CD8-positive, alpha-beta memory T cell (primary cell): ENCODE measurements at regions not wholly inside any gene's neighbourhood (a gene's known extent, or its start where the extent isn't known, plus 50 kb on each side); places are given as distances from the start of the nearest gene placed in this dataset.

ENCODE experiments used
- CTCF ChIA-PET: fragments of 350-600 bp; sonication (Branson Sonifier 250); formaldehyde crosslinking; loops from one replicate; lab custom pipeline; 2021; ENCODE audit warnings: antibody characterized with exemption; lab: Charles Lee
- POLR2A ChIA-PET: fragments of 350-600 bp; sonication (Branson Sonifier 250); formaldehyde crosslinking; loops from one replicate; lab custom pipeline; 2021; ENCODE audit warnings: antibody characterized with exemption; lab: Charles Lee
- DNase-seq, 5 donors: peaks; one replicate each; pipeline versions ENCODE4 v3.0.0 to v3.0.0-alpha.2; 2020 to 2022; ENCODE audit warnings: mixed read lengths in 1 of 5
- H3K27ac ChIP-seq: one replicate; pipeline ENCODE4 v1.7.0; 2013; ENCODE audit warnings: low read depth, mild to moderate bottlenecking, low read length, moderate library complexity
- H3K27me3 ChIP-seq: 2 replicates; pipeline ENCODE4 v1.7.0; 2013; ENCODE audit warnings: low read length, mild to moderate bottlenecking; ENCODE audit not compliant: insufficient read depth, poor library complexity, severe bottlenecking
- H3K36me3 ChIP-seq: 2 replicates; pipeline ENCODE4 v1.7.0; 2013; ENCODE audit warnings: mild to moderate bottlenecking, low read length, moderate library complexity; ENCODE audit not compliant: insufficient read depth
- H3K4me1 ChIP-seq: 2 replicates; pipeline ENCODE4 v1.7.0; 2013; ENCODE audit warnings: mild to moderate bottlenecking, low read length, moderate library complexity; ENCODE audit not compliant: insufficient read depth
- H3K4me3 ChIP-seq: 2 replicates; pipeline ENCODE4 v1.7.0; 2013; ENCODE audit warnings: mild to moderate bottlenecking, low read length
- H3K9me3 ChIP-seq: 2 replicates; pipeline ENCODE4 v1.7.0; 2013; ENCODE audit warnings: mild to moderate bottlenecking, low read length
- H3K27ac Mint-ChIP-seq, 8 donors: one replicate each; pipeline ENCODE4 v1.8.0; 2020 to 2021; ENCODE audit warnings: mixed read lengths in 8 of 8, mild to moderate bottlenecking in 6 of 8, inconsistent platforms in 3 of 8, moderate library complexity in 3 of 8
- H3K27me3 Mint-ChIP-seq, 2 donors: one replicate each; pipeline ENCODE4 v1.8.0; 2020 to 2021; ENCODE audit warnings: mixed read lengths in 2 of 2, mild to moderate bottlenecking in 1 of 2, moderate library complexity in 1 of 2
- H3K36me3 Mint-ChIP-seq, 3 donors: one replicate each; pipeline ENCODE4 v1.8.0; 2020 to 2021; ENCODE audit warnings: mixed read lengths in 3 of 3, inconsistent platforms in 1 of 3, mild to moderate bottlenecking in 1 of 3
- H3K4me1 Mint-ChIP-seq, 3 donors: one replicate each; pipeline ENCODE4 v1.8.0; 2020 to 2021; ENCODE audit warnings: mixed read lengths in 3 of 3, inconsistent platforms in 1 of 3, mild to moderate bottlenecking in 1 of 3
- H3K4me3 Mint-ChIP-seq, 7 donors: one replicate each; pipeline ENCODE4 v1.8.0; 2020 to 2021; ENCODE audit warnings: mixed read lengths in 7 of 7, mild to moderate bottlenecking in 6 of 7, moderate library complexity in 4 of 7, inconsistent platforms in 2 of 7
- H3K9me3 Mint-ChIP-seq, 5 donors: one replicate each; pipeline ENCODE4 v1.8.0; 2020 to 2022; ENCODE audit warnings: mixed read lengths in 5 of 5, mild to moderate bottlenecking in 3 of 5, moderate library complexity in 2 of 5, inconsistent platforms in 1 of 5

DNA sequence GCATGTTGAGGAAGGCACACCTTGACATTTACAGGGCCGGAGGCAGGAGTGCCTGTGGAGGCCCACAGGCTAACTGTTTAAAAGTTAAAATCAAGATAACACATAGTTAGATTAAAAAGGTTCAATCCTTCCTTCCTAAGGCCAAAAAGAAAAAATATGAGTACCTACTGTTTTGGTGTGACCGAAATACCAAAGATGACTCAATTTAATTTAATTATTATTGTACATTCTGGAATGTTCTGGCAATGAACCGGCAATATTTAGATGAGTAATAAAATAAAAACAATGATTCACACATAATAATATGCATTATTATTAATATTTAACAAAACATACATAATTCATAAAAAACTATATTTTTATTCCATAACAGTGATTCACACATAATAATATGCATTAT lies 136.8 kb upstream of the NTF3 start:
- Mint-ChIP-seq H3K27me3 (peaks cover 0 to 3% of the 10 kb centered on the region in 2 donors), H3K4me3 (no peak overlapping the region), H3K27ac (no peak overlapping the region), H3K9me3 (peaks cover 0 to 3% (median 0%) of the 10 kb centered on the region in 5 donors), H3K36me3 (no peaks in the 10 kb centered on the region), H3K4me1 (no peaks in the 10 kb centered on the region)
- no peak for DNase-seq
- H3K36me3 ChIP-seq = no peaks in the 10 kb centered on the region
- ChIA-PET CTCF (no interaction called here), POLR2A (no interaction called here)
- no peaks in the 10 kb centered on the region for H3K9me3 ChIP-seq
- H3K27ac ChIP-seq = no peak overlapping the region
- H3K4me1 ChIP-seq = no peaks in the 10 kb centered on the region
- H3K4me3 ChIP-seq = no peak overlapping the region
- no peaks in the 10 kb centered on the region for H3K27me3 ChIP-seq

DNA sequence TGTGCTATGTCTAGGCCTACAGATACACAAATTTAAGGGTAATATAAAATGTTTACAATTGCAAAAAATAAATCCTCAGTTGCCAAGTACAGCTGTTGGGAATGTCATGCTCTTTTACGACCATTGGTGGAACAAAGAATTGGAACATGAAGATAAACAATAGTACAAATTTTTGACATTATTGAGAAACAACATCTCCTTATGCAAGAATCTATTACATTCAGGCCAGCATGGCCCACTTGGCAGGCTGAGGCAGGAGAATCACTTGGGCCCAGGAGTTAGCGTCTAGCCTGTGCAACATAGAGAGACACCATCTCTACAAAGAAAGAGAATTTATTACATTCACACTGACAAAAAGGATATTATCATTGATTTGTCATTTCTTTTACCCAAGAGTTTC lies 135.9 kb upstream of the NTF3 start:
- H3K4me1 ChIP-seq = no peaks in the 10 kb centered on the region
- CTCF ChIA-PET = no interaction called here
- POLR2A ChIA-PET = no interaction called here
- H3K27me3 ChIP-seq = no peaks in the 10 kb centered on the region
- no peaks in the 10 kb centered on the region for H3K4me1 Mint-ChIP-seq
- H3K4me3 Mint-ChIP-seq = no peak overlapping the region
- H3K27me3 Mint-ChIP-seq = peaks cover 0 to 3% of the 10 kb centered on the region in 2 donors
- H3K36me3 Mint-ChIP-seq = no peaks in the 10 kb centered on the region
- H3K27ac Mint-ChIP-seq = no peak overlapping the region
- no peak overlapping the region for H3K4me3 ChIP-seq
- H3K9me3 Mint-ChIP-seq = peaks cover 0 to 3% (median 0%) of the 10 kb centered on the region in 5 donors
- no peaks in the 10 kb centered on the region for H3K36me3 ChIP-seq
- H3K9me3 ChIP-seq = no peaks in the 10 kb centered on the region
- DNase-seq = no peak
- no peak overlapping the region for H3K27ac ChIP-seq

DNA sequence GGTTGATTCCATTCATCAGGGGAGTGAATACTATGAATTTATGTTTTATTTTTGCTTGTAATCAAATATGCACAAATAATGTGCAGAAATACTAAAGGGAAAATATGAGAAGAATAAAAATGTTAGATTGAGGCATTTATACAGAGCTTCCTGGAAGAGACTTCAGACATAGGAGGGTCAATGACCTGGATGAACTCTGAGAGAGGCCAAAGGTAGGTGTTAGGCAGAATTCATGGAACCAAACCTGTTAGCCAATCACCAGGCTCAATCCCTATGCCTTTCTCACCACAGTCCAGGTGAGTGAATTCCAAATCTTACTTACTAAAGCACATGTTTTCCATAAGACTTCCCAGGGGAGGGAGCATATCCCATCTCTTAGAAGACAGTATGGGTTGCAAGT lies 130.4 kb upstream of the NTF3 start:
- Mint-ChIP-seq H3K27me3 (peaks cover 5 to 7% of the 10 kb centered on the region in 2 donors), H3K4me3 (no peak overlapping the region), H3K4me1 (no peaks in the 10 kb centered on the region), H3K27ac (no peak overlapping the region), H3K9me3 (peaks cover 0 to 2% (median 0%) of the 10 kb centered on the region in 5 donors), H3K36me3 (no peaks in the 10 kb centered on the region)
- H3K27ac ChIP-seq = no peak overlapping the region
- CTCF ChIA-PET = no interaction called here
- POLR2A ChIA-PET = no interaction called here
- H3K36me3 ChIP-seq = no peaks in the 10 kb centered on the region
- DNase-seq = no peak
- H3K4me3 ChIP-seq = no peak overlapping the region
- no peaks in the 10 kb centered on the region for H3K27me3 ChIP-seq
- H3K9me3 ChIP-seq = no peaks in the 10 kb centered on the region
- H3K4me1 ChIP-seq = no peaks in the 10 kb centered on the region

DNA sequence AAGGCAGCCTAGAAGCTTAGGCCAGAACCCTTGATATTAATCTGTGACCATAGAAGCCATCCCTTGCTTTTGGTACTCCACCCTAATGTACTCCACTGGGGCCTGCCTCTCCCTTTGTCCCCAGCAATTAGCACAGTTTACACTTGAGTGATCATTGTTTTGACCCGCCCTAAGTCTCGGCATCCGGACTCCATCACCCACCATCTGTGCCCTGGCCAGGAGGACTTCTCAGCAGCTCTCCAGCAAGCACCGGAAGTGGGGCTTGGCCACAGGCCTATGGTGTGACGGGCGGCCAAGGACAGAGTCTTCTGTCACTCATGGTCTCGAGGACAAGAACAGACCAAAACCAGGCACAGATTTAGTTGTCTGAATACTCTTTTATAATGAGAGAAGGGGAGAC lies 126.5 kb upstream of the NTF3 start:
- H3K9me3 Mint-ChIP-seq = peaks cover 0 to 2% (median 0%) of the 10 kb centered on the region in 5 donors
- H3K27ac Mint-ChIP-seq = no peak overlapping the region
- no peak overlapping the region for H3K4me3 ChIP-seq
- H3K4me1 Mint-ChIP-seq = no peaks in the 10 kb centered on the region
- ChIA-PET POLR2A (no interaction called here), CTCF (no interaction called here)
- DNase-seq = no peak
- H3K27ac ChIP-seq = no peak overlapping the region
- H3K36me3 ChIP-seq = no peaks in the 10 kb centered on the region
- H3K4me1 ChIP-seq = no peaks in the 10 kb centered on the region
- H3K9me3 ChIP-seq = no peaks in the 10 kb centered on the region
- H3K36me3 Mint-ChIP-seq = no peaks in the 10 kb centered on the region
- peaks cover 7 to 8% of the 10 kb centered on the region in 2 donors for H3K27me3 Mint-ChIP-seq
- H3K4me3 Mint-ChIP-seq = no peak overlapping the region
- H3K27me3 ChIP-seq = no peaks in the 10 kb centered on the region

DNA sequence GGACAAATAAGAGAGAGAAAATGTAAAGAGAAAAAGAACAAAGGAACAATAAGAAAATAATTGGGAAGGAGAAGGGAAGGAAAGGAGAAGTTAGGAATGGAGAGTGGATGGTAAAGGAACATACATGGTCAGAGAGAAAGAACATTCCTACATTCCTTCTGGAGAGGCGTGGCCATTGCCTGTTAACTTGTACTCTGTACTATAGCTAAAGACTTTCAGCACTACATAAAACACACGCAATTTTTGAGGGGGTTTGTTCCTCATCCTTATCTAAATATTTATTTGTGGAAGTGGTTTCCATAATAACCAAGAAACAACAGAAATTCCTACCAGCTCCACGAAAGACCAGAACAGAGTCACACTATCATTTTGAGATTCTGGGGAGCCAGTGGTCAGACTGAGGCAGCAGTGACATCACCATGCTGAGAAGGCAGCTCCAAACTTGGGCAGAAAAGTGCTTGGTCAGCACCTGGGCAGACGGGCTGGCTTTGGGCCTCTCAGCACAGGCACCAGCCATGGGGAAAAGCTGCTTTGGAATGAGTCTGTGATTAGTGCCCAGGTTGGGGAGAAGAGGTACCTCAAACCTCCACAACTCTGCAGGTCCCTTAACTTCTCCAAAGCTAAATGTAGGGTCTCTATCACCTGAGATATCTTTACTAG lies 125.9 kb upstream of the NTF3 start:
- no peak overlapping the region for H3K27ac Mint-ChIP-seq
- Histone ChIP-seq H3K36me3 (no peaks in the 10 kb centered on the region), H3K4me3 (no peak overlapping the region), H3K27me3 (no peaks in the 10 kb centered on the region), H3K4me1 (no peaks in the 10 kb centered on the region), H3K9me3 (no peaks in the 10 kb centered on the region), H3K27ac (no peak overlapping the region)
- ChIA-PET POLR2A (no interaction called here), CTCF (no interaction called here)
- no peaks in the 10 kb centered on the region for H3K36me3 Mint-ChIP-seq
- no peak for DNase-seq
- H3K4me3 Mint-ChIP-seq = no peak overlapping the region
- H3K9me3 Mint-ChIP-seq = peaks cover 0 to 2% (median 0%) of the 10 kb centered on the region in 5 donors
- H3K27me3 Mint-ChIP-seq = peaks cover 7 to 8% of the 10 kb centered on the region in 2 donors
- no peaks in the 10 kb centered on the region for H3K4me1 Mint-ChIP-seq

DNA sequence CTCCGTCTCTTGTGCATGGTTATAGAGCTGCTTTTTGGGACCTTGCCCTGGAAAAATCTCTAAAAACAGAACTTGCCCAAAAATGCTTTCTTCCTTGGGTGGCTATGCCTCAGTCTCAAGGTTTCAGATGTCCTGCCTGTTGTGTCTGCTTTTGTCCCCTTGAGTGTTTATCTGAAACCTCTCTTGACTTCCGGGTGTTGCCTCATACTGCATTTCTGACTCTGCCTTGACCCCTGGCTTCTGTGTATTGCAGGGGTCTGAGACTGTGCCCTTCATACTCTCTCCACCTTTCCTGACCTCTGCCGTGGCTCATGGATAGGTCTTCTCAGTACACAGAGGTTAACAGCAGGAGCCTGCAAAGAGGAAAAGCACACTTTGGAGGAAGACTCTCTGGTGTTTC lies 124.8 kb upstream of the NTF3 start:
- no peak overlapping the region for H3K27ac ChIP-seq
- H3K36me3 ChIP-seq = no peaks in the 10 kb centered on the region
- no peaks in the 10 kb centered on the region for H3K4me1 ChIP-seq
- Mint-ChIP-seq H3K4me3 (no peak overlapping the region), H3K36me3 (no peaks in the 10 kb centered on the region), H3K4me1 (no peaks in the 10 kb centered on the region), H3K27me3 (peaks cover 0 to 8% of the 10 kb centered on the region in 2 donors), H3K9me3 (peaks cover 0 to 2% (median 0%) of the 10 kb centered on the region in 5 donors), H3K27ac (no peak overlapping the region)
- ChIA-PET CTCF (no interaction called here), POLR2A (no interaction called here)
- H3K9me3 ChIP-seq = no peaks in the 10 kb centered on the region
- no peaks in the 10 kb centered on the region for H3K27me3 ChIP-seq
- DNase-seq = no peak
- no peak overlapping the region for H3K4me3 ChIP-seq

DNA sequence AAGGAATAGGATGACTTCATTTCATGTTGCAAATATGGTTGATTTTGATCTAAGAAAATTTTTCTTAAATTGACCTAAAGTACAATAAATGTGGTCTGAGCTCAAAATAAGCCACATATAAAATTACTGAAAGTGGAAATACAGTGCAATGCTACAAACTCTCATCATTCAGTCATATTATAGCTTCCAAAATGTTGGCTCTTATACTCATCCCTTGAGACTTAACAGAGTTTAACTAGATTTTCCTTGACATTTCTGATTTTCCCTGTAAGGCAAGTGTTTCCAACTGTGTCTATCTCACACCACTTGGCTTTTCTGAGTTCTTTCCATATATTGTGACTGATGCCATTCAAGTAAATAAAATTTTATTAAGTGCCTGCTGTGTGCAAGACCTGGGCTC lies 123.7 kb upstream of the NTF3 start:
- Histone ChIP-seq H3K27ac (no peak overlapping the region), H3K4me1 (no peaks in the 10 kb centered on the region), H3K4me3 (no peak overlapping the region), H3K36me3 (no peaks in the 10 kb centered on the region), H3K9me3 (no peaks in the 10 kb centered on the region), H3K27me3 (no peaks in the 10 kb centered on the region)
- Mint-ChIP-seq H3K27me3 (peaks cover 0 to 8% of the 10 kb centered on the region in 2 donors), H3K36me3 (no peaks in the 10 kb centered on the region), H3K9me3 (peaks cover 0 to 2% (median 0%) of the 10 kb centered on the region in 5 donors), H3K27ac (no peak overlapping the region), H3K4me1 (no peaks in the 10 kb centered on the region), H3K4me3 (no peak overlapping the region)
- no peak for DNase-seq
- POLR2A ChIA-PET = no interaction called here
- CTCF ChIA-PET = no interaction called here

DNA sequence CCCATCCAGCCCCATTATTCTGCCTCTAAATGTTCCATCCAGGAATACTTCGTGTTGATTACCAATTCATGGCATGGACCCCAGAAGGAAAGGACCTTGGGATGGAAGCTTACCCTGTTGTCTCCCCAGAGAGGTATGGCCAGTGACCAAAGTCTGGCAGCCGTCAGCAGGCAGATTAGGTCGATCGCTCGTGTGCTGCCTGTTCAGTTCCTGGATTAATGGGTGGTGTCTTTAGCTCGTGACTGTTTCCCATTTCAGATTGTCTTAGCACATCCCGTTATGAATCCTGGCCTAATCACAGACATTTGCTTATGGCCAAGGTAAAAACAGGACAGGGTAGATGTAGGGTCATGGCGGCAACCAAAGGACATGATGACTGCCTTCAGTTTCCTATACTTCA lies 122.9 kb upstream of the NTF3 start:
- H3K27me3 Mint-ChIP-seq = peaks cover 0 to 7% of the 10 kb centered on the region in 2 donors

More for the DNA sequence above, 122.9 kb upstream of the NTF3 start:
- H3K4me3 ChIP-seq = no peak overlapping the region
- Mint-ChIP-seq H3K9me3 (peaks cover 0 to 2% (median 0%) of the 10 kb centered on the region in 5 donors), H3K4me1 (no peaks in the 10 kb centered on the region), H3K36me3 (no peaks in the 10 kb centered on the region), H3K4me3 (no peak overlapping the region), H3K27ac (no peak overlapping the region)
- H3K9me3 ChIP-seq = no peaks in the 10 kb centered on the region
- no peak overlapping the region for H3K27ac ChIP-seq
- CTCF ChIA-PET = no interaction called here
- no peaks in the 10 kb centered on the region for H3K27me3 ChIP-seq
- no peak for DNase-seq
- no peaks in the 10 kb centered on the region for H3K4me1 ChIP-seq
- H3K36me3 ChIP-seq = no peaks in the 10 kb centered on the region
- POLR2A ChIA-PET = no interaction called here
